Bronchial epithelial cell (primary cell): ENCODE measurements at regions not wholly inside any gene's neighbourhood (a gene's known extent, or its start where the extent isn't known, plus 50 kb on each side); places are given as distances from the start of the nearest gene placed in this dataset.
"Not testable (repeated sequence)": the region's sequence is repeated elsewhere in the genome, so short reads cannot be mapped to it uniquely, and the experiment has no call there.

ENCODE experiments used
- DNase-seq: peaks from one replicate; pipeline ENCODE4 v3.0.0-alpha.2; 2010; ENCODE audit warnings: low read depth
- FAIRE-seq: peaks from 2 replicates; lab custom pipeline; 2011; peaks lifted over from hg19 to GRCh38; lab: Jason Lieb, UNC
- H3K27me3 ChIP-seq: 2 replicates; pipeline ENCODE4 v1.5.1; 2011; ENCODE audit warnings: low read length; ENCODE audit not compliant: control insufficient read depth, insufficient read depth
- H3K36me3 ChIP-seq: 2 replicates; pipeline ENCODE4 v1.5.1; 2011; ENCODE audit warnings: low read length; ENCODE audit not compliant: control insufficient read depth, insufficient read depth
- H3K4me3 ChIP-seq: 2 replicates; pipeline ENCODE4 v1.5.1; 2011; ENCODE audit warnings: mild to moderate bottlenecking, low read depth, low read length, control low read depth
- TF ChIP-seq, protein P1 (sequence below): IDR thresholded peaks from 2 replicates; pipeline ENCODE4 v1.5.1; 2011; ENCODE audit warnings: mild to moderate bottlenecking, moderate library complexity, low read length, control low read depth, inconsistent platforms; ENCODE audit not compliant: insufficient read depth, severe bottlenecking

GRCh38 chrX:50967736-50968135, 57.2 kb downstream of the BMP15 start:
- FAIRE-seq (no peak), DNase-seq (peak; percentile 75)
- TF ChIP-seq, protein P1, sequence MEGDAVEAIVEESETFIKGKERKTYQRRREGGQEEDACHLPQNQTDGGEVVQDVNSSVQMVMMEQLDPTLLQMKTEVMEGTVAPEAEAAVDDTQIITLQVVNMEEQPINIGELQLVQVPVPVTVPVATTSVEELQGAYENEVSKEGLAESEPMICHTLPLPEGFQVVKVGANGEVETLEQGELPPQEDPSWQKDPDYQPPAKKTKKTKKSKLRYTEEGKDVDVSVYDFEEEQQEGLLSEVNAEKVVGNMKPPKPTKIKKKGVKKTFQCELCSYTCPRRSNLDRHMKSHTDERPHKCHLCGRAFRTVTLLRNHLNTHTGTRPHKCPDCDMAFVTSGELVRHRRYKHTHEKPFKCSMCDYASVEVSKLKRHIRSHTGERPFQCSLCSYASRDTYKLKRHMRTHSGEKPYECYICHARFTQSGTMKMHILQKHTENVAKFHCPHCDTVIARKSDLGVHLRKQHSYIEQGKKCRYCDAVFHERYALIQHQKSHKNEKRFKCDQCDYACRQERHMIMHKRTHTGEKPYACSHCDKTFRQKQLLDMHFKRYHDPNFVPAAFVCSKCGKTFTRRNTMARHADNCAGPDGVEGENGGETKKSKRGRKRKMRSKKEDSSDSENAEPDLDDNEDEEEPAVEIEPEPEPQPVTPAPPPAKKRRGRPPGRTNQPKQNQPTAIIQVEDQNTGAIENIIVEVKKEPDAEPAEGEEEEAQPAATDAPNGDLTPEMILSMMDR: no peak
- no peaks in the 10 kb centered on the region for H3K27me3 ChIP-seq
- no peaks in the 10 kb centered on the region for H3K36me3 ChIP-seq
- no peak overlapping the region for H3K4me3 ChIP-seq

DNA sequence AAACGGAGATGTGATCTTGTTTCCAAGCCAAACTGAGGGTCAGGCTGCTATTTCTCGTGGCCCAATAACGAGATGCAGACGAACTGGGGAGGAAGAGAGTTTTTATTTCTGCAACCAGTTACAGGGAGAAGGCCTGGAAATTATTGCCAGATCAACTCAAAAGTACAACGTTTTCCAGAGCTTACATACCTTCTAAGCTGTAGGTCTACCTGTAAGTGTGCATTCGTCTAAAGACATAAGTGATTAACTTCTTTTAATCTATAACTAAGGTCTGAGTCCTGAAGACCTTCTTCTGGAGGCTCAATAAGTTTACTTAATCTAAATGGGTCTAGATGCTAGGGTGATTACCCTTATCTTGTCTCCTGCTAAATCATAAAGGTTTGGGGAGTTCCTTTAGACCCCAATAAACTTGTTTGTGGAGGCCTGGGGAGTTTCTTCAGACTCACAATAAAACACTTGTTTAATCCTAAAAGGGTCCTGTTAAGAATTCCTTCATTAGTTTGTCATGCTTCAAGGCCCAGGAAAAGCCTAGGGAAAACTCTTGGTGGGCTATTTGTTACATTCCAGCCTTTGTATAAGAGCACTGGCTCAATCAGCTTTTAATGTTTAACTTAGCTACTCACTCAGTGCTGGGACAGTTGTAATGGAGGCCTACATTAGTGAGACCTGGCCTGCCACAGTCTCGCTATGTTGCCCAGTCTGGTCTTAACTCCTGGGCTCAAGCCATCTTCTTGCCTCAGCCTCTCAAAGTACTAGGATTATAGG, 58.5 kb downstream of the BMP15 start:
- not testable (repeated sequence) for DNase-seq, H3K27me3 ChIP-seq, H3K36me3 ChIP-seq, H3K4me3 ChIP-seq, FAIRE-seq

GRCh38 chrX:50971395-50971794, 60.9 kb downstream of the BMP15 start:
- TF ChIP-seq, protein P1: no peak
- peak; percentile 83 for DNase-seq

DNA sequence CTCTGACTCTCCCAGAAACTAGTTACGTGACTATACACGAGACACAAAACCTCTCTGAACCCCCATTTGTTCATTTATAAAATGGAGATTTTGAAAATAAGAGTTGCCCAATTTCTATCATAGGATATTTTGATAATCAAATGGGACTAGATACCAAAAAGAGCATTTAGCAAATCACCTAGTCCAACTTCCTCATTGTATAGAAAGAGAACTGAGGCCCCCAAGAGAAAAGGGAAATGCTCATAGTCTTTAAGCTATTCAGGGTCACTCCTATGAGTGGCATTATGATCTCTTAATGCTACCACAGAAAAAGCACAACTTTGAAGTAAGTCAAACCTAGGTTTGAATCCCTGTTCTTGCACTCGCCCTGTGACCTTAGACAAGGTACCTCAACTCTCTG, 62.7 kb downstream of the BMP15 start:
- Histone ChIP-seq H3K36me3 (no peaks in the 10 kb centered on the region), H3K4me3 (no peak overlapping the region), H3K27me3 (no peaks in the 10 kb centered on the region)
- DNase-seq (no peak), FAIRE-seq (no peak)
- TF ChIP-seq, protein P1: no peak

More at GRCh38 chrX:50971395-50971794, 60.9 kb downstream of the BMP15 start:
- no peaks in the 10 kb centered on the region for H3K27me3 ChIP-seq
- H3K4me3 ChIP-seq: no peak overlapping the region
- FAIRE-seq: no peak
- H3K36me3 ChIP-seq: no peaks in the 10 kb centered on the region

- Histone ChIP-seq H3K36me3 (no peaks in the 10 kb centered on the region), H3K27me3 (no peaks in the 10 kb centered on the region), H3K4me3 (no peak overlapping the region)
- TF ChIP-seq, protein P1: no peak
- no peak for DNase-seq
- no peak for FAIRE-seq
These were observed 68.6 kb downstream of the BMP15 start for GRCh38 chrX:50978920-50979682.

DNA sequence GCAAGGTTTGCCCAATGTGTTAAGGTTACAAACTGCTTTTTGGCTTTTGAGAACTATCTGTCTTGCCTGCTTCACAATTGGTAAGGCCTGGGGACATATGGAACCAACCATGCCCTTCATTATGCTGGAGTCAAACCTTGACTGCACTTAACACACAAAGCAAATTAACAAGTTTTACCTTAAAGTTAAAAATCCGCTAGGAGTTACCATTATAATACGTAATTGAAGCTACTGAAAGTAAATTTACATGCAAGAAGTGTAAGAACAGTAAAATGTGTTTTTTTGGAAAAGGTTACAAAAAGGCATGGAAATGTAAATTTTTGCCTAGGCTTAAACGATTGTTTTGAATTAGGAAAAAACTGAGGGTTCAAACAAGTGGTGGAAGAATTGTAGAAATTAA, 69.7 kb downstream of the BMP15 start:
- TF ChIP-seq, protein P1: no peak
- DNase-seq (no peak), FAIRE-seq (no peak)
- Histone ChIP-seq H3K4me3 (no peak overlapping the region), H3K36me3 (no peaks in the 10 kb centered on the region), H3K27me3 (no peaks in the 10 kb centered on the region)
